Cardiac muscle cell (in vitro differentiated cells and primary cell): ENCODE measurements at regions not wholly inside any gene's neighbourhood (a gene's known extent, or its start where the extent isn't known, plus 50 kb on each side); places are given as distances from the start of the nearest gene placed in this dataset.

Experiments
- DNase-seq, 2 donors: peaks; one replicate each; pipeline versions ENCODE4 v3.0.0 to v3.0.0-alpha.2; 2010 to 2017; ENCODE audit warnings: low read depth in 1 of 2, low spot score in 1 of 2
- H3K27ac ChIP-seq: fragments of 200-600 bp; sonication (generic); 2 replicates; pipeline ENCODE4 v1.5.1; 2016
- H3K27me3 ChIP-seq: fragments of 200-600 bp; sonication (generic); 2 replicates; pipeline ENCODE4 v1.6.0; 2016; ENCODE audit warnings: control low read depth
- H3K36me3 ChIP-seq: fragments of 200-600 bp; sonication (generic); 2 replicates; pipeline ENCODE4 v1.5.1; 2016; ENCODE audit warnings: control low read depth
- H3K4me1 ChIP-seq: fragments of 200-600 bp; sonication (generic); 2 replicates; pipeline ENCODE4 v1.8.1; 2017; ENCODE audit warnings: low read depth, mild to moderate bottlenecking, mixed run types
- H3K4me3 ChIP-seq: fragments of 200-600 bp; sonication (generic); 2 replicates; pipeline ENCODE4 v1.5.1; 2016; ENCODE audit warnings: mild to moderate bottlenecking
- H3K9me3 ChIP-seq: fragments of 200-600 bp; sonication (generic); 2 replicates; pipeline ENCODE4 v1.5.1; 2017; ENCODE audit warnings: low read depth, mild to moderate bottlenecking, control low read depth
- CTCF ChIP-seq: IDR thresholded peaks from 2 replicates; pipeline ENCODE4 v1.5.1; 2012; ENCODE audit warnings: low read depth, mild to moderate bottlenecking, low read length

- no peak for TF ChIP-seq CTCF
- Histone ChIP-seq H3K4me3 (no peak overlapping the region), H3K4me1 (no peaks in the 10 kb centered on the region), H3K27me3 (no peaks in the 10 kb centered on the region), H3K9me3 (no peaks in the 10 kb centered on the region), H3K36me3 (no peaks in the 10 kb centered on the region), H3K27ac (no peak overlapping the region)
- no peak for DNase-seq
These were observed 182.2 kb downstream of the ZNF486 start for GRCh38 chr19:20349206-20349605.

GRCh38 chr19:20339444-20339843 lies 172.4 kb downstream of the ZNF486 start:
- no peak for TF ChIP-seq CTCF
- no peaks in the 10 kb centered on the region for H3K9me3 ChIP-seq
- DNase-seq: no peak

GRCh38 chr19:20334760-20335159 lies 167.7 kb downstream of the ZNF486 start:
- no peaks in the 10 kb centered on the region for H3K4me1 ChIP-seq
- no peak for TF ChIP-seq CTCF
- no peak overlapping the region for H3K27ac ChIP-seq
- H3K27me3 ChIP-seq: no peaks in the 10 kb centered on the region
- no peak overlapping the region for H3K4me3 ChIP-seq
- no peaks in the 10 kb centered on the region for H3K36me3 ChIP-seq
- H3K9me3 ChIP-seq: no peaks in the 10 kb centered on the region
- DNase-seq: no peak

More at GRCh38 chr19:20339444-20339843, 172.4 kb downstream of the ZNF486 start:
- no peaks in the 10 kb centered on the region for H3K27me3 ChIP-seq
- H3K4me1 ChIP-seq: no peaks in the 10 kb centered on the region
- H3K27ac ChIP-seq: no peak overlapping the region
- no peak overlapping the region for H3K4me3 ChIP-seq
- H3K36me3 ChIP-seq: no peaks in the 10 kb centered on the region

- no peaks in the 10 kb centered on the region for H3K27me3 ChIP-seq
- no peak overlapping the region for H3K4me3 ChIP-seq
- TF ChIP-seq CTCF: no peak
- no peaks in the 10 kb centered on the region for H3K4me1 ChIP-seq
- no peaks in the 10 kb centered on the region for H3K9me3 ChIP-seq
- H3K36me3 ChIP-seq: no peaks in the 10 kb centered on the region
- H3K27ac ChIP-seq: no peak overlapping the region
- DNase-seq: no peak
These were observed 166.5 kb downstream of the ZNF486 start for GRCh38 chr19:20333508-20333907.

GRCh38 chr19:20325151-20325550 lies 158.1 kb downstream of the ZNF486 start:
- Histone ChIP-seq H3K27me3 (no peaks in the 10 kb centered on the region), H3K9me3 (no peaks in the 10 kb centered on the region), H3K36me3 (no peaks in the 10 kb centered on the region), H3K4me1 (no peaks in the 10 kb centered on the region), H3K27ac (no peak overlapping the region), H3K4me3 (no peak overlapping the region)
- DNase-seq: no peak
- no peak for TF ChIP-seq CTCF
